HG02763 (cell line): ENCODE measurements at regions not wholly inside any gene's neighbourhood (a gene's known extent, or its start where the extent isn't known, plus 50 kb on each side); places are given as distances from the start of the nearest gene placed in this dataset.

Experiments
- ATAC-seq: cut with Tn5 transposase; IDR thresholded peaks from one replicate; pipeline ENCODE4 v1.9.1; 2021; ENCODE audit warnings: mild to moderate bottlenecking, moderate library complexity; ENCODE audit not compliant: unreplicated experiment

DNA sequence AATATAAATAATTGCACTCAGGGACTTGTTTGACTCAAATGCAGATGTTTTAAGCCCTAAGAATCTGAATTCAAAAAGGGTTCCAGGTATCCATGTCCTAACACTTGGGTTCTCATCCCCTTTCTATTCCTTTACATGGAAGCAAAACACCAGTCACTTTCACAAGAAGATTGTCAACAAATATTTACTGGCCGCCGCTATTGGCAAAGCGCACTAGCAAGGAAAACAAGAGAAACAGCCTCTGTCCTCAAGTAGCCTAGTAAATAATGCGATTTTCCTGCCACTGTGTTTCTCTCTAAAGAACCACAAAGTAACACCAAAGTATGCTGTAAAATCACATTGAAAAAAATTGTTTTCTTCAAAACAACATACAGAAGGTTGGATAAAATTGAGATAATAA lies 66.7 kb upstream of the EZH2 start:
- no peak for ATAC-seq

DNA sequence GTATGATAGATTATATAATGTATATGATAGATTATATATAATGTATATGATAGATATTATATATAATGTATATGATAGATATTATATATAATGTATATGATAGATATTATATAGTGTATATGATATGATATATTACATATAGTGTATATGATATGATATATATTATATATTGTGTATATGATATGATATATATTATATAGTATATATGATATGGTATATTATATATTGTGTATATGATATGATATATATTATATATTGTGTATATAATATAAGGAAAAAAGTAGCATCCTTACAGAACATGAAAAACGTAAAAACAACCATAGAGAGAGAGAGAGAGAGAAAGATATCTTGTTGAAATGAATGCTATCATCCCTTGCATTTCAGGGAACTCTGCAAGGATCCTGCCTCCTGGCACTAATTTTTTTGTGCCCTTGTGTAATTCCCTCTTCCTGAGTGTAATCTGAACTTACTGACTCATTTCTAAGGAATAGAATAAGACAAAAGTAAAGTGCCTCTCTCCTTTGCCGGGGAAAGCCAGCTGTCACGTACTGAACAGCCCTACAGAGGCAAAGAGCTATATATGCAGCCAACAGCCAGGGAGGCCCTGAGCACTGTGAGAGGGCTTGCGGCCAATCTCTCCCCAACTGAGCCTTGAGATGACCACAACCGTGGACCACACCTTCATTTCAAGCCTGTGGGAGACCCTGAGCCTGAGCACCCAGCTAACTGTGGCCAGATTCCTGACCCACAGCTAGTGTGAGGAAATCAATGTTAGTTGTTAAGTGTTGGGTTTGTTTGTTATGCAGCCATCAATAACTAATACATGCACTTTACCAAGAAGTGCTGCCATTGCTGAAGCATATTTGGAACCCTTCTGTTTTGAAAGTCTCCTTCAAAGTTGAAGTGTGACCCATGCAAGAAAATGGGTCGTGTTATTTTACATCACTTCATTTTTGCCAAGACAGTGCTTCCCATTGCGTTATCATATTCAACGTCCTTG lies 61.1 kb upstream of the EZH2 start:
- no peak for ATAC-seq

- ATAC-seq: peak; percentile 47
Measured at GRCh38 chr7:148941598-148942275, 57.6 kb upstream of the EZH2 start.

- ATAC-seq: peak; percentile 78
Measured at GRCh38 chr7:148940702-148941597, 56.9 kb upstream of the EZH2 start.

DNA sequence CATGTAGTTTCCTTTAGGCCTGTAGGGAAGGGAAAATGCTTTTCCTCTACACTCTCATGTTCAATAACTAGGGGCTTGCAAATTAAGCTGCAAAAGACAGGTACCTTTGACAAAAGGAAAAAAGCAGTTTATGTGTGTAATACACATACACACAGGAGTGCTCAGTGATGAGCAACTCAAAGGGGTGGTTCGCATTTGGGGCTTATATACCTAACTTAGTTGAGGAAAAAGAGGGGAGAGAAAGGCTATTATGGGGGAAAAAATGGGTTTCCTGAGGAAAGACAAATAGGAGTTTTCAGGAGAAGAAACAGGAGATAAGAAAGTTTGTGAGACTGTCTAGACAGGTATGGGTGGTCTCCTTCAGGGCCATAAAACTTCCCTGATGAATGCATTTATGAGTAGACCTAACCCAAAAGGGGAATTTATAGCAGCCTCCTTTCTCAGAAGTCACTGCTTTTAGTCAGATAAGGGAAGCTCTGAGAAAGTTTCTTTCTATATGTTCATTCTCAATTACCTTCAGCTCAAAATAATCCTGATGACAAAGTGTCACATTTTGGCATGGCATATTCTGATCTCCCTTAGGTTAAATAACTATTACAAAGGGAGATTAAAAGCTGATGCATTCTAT lies 55.2 kb upstream of the EZH2 start:
- no peak for ATAC-seq

GRCh38 chr7:148935451-148935850 lies 51.4 kb upstream of the EZH2 start:
- ATAC-seq: no peak
